ENCODE measurements at regions not wholly inside any gene's neighbourhood (a gene's known extent, or its start where the extent isn't known, plus 50 kb on each side); places are given as distances from the start of the nearest gene placed in this dataset.

DNA sequence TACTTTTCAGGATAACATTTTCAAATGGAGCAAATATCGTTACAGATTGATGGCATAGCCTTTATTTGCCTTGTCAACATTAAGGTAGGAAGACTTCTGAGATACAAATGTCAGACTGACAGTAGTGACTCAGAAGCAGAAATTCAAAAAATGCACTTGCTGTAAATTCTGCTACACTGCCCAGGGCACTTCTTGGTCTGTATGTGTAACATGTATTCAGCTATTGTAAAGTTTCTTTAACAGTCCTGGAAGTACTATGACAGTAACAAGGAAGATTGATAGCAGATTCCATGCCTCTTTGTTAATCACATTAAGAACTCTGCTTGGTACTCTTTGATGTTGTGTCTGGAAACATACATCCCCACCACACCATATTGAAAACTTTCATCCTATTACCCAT, 69.6 kb upstream of the PCDH18 start:
- Histone ChIP-seq H3K27me3 (ENCODE audit: control insufficient read depth in 2 of 2, insufficient read depth in 2 of 2, low read length in 2 of 2) (no peaks in the 10 kb centered on the region), H3K79me2 (ENCODE audit: control insufficient read depth, insufficient read depth, low read length) (no peaks in the 10 kb centered on the region), H3K36me3 (ENCODE audit: control insufficient read depth in 2 of 2, extremely low read depth in 1 of 2, insufficient read depth in 2 of 2, low read length in 2 of 2) (no peaks in the 10 kb centered on the region), H3K4me1 (ENCODE audit: control insufficient read depth, extremely low read depth, insufficient read depth, low read length) (no peaks in the 10 kb centered on the region), H2AFZ (ENCODE audit: low read depth, low read length) (no peak overlapping the region), H3K9me1 (replicated peaks; ENCODE audit: control insufficient read depth, extremely low read depth, insufficient read depth, low read length) (no peaks in the 10 kb centered on the region), H4K20me1 (replicated peaks; ENCODE audit: control insufficient read depth, extremely low read depth, insufficient read depth, low read length) (no peaks in the 10 kb centered on the region), H3K9me3 (replicated peaks; ENCODE audit: control insufficient read depth, insufficient read depth, low read length) (no peaks in the 10 kb centered on the region), H3K4me2 (ENCODE audit: insufficient read depth, low read length) (no peak overlapping the region), H3K27ac (ENCODE audit: insufficient read depth, low read depth, low read length) (no peak overlapping the region), H3K9ac (replicated peaks; ENCODE audit: extremely low read depth, insufficient read depth, low read length) (no peak overlapping the region), H3K4me3 (replicated peaks in 1 of 3; ENCODE audit: insufficient read depth in 1 of 3, low read depth in 1 of 3, low read length in 3 of 3) (no peak overlapping the region)
- BruUV-seq (replicated peaks) = no TSS peak
- TF ChIP-seq GATA2 (IDR thresholded peaks at IDR 0.05; ENCODE audit: insufficient read depth, insufficient read length, low read depth, low read length) (no peak), FOS (IDR thresholded peaks at IDR 0.05; ENCODE audit: borderline replicate concordance, insufficient read depth, low read length) (no peak), POLR2A (IDR thresholded peaks at IDR 0.05; ENCODE audit: low read depth, low read length) (no peak), CTCF (IDR thresholded peaks at IDR 0.05; ENCODE audit: extremely low read depth in 1 of 2, insufficient read depth in 1 of 2, low read depth in 1 of 2, low read length in 2 of 2) (no peak), MYC (IDR thresholded peaks at IDR 0.05; ENCODE audit: low read depth, low read length) (no peak), EZH2 (IDR thresholded peaks at IDR 0.05; ENCODE audit: borderline replicate concordance, low read depth, low read length, severe bottlenecking) (no peak), MAX (IDR thresholded peaks at IDR 0.05; ENCODE audit: insufficient read depth, insufficient read length) (no peak), JUN (IDR thresholded peaks at IDR 0.05; ENCODE audit: borderline replicate concordance, insufficient read depth, insufficient read length, low read depth) (no peak), POLR2AphosphoS5 (IDR thresholded peaks at IDR 0.05; ENCODE audit: insufficient read depth, low read depth, low read length) (no peak)
- dilution Hi-C loops (cut with MboI; ENCODE audit: extremely low pct_ligation_motif_present, low sequenced_read_pairs) = no loop called here
- DNase-seq (ENCODE audit: low read depth, low spot score) = no peak
- POLR2A ChIA-PET = no interaction called here
- CTCF ChIA-PET = interaction anchor here (0.8 kb wide), 1 partner anchor 10 kb away, joined by 3 read pairs; no protein-coding TSS in a partner anchor
- no peak for FAIRE-seq
- intact Hi-C loops (cut with micrococcal nuclease) = no loop called here

All from endothelial cell of umbilical vein (primary cell).